ENCODE measurements at regions not wholly inside any gene's neighbourhood (a gene's known extent, or its start where the extent isn't known, plus 50 kb on each side); places are given as distances from the start of the nearest gene placed in this dataset.

DNA sequence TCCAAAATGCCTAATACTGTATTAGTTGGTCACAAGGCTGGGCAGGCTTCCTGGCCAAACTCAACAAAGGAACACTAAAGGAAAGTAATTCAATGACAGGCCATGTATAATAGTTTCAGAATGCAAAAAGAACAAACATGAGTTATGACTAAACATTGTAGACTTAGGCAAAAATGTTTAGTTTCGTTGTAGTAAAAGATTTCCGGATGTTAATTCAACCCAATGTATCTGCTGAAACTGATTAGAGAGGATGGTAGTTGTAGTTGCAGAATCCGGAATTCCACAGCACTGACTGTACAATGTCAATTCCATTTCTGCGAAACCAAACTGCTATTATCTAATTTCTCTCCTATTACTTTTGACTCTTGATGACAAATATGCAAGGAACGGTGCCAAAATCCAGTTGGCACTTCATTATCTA is 117.9 kb upstream of the FST start:
- POLR2A ChIA-PET (ENCODE audit: unreplicated experiment), result no interaction called here
- CTCF ChIA-PET, result no interaction called here
- Histone ChIP-seq H3K4me1 (replicated peaks; ENCODE audit: insufficient read depth) (peaks cover 38% of the 10 kb centered on the region), H3K4me2 (peak overlapping the region; percentile 32), H3K79me2 (ENCODE audit: low read depth) (no peaks in the 10 kb centered on the region), H3K9me2 (ENCODE audit: insufficient read depth) (no peaks in the 10 kb centered on the region), H3K4me3 (no peak overlapping the region), H3K27me3 (ENCODE audit: insufficient read depth, low read depth) (no peaks in the 10 kb centered on the region), H3K9me3 (ENCODE audit: insufficient read depth, low read depth) (no peaks in the 10 kb centered on the region), H2AFZ (no peak overlapping the region), H4K20me1 (ENCODE audit: insufficient read depth) (no peaks in the 10 kb centered on the region), H3K27ac (peak overlapping the region; percentile 97), H3F3A (ENCODE audit: insufficient read depth, low read depth) (peaks cover 33% of the 10 kb centered on the region), H3K36me3 (ENCODE audit: low read depth) (no peaks in the 10 kb centered on the region)
- peak; percentile 45 to 95 for DNase-seq
- no TSS peak for BruUV-seq (replicated peaks)
- TF ChIP-seq, protein P1, sequence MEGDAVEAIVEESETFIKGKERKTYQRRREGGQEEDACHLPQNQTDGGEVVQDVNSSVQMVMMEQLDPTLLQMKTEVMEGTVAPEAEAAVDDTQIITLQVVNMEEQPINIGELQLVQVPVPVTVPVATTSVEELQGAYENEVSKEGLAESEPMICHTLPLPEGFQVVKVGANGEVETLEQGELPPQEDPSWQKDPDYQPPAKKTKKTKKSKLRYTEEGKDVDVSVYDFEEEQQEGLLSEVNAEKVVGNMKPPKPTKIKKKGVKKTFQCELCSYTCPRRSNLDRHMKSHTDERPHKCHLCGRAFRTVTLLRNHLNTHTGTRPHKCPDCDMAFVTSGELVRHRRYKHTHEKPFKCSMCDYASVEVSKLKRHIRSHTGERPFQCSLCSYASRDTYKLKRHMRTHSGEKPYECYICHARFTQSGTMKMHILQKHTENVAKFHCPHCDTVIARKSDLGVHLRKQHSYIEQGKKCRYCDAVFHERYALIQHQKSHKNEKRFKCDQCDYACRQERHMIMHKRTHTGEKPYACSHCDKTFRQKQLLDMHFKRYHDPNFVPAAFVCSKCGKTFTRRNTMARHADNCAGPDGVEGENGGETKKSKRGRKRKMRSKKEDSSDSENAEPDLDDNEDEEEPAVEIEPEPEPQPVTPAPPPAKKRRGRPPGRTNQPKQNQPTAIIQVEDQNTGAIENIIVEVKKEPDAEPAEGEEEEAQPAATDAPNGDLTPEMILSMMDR (conservative IDR thresholded peaks at IDR 0.05), result no peak
- TF ChIP-seq EZH2 (IDR thresholded peaks at IDR 0.05; ENCODE audit: low read depth), result no peak
- intact Hi-C loops (cut with micrococcal nuclease; ENCODE audit: unreplicated experiment), result loop anchor here (2.0 to 5.0 kb wide), 5 partner anchors 38 to 440 kb away; partner anchors contain the start of gene ITGA2

DNA sequence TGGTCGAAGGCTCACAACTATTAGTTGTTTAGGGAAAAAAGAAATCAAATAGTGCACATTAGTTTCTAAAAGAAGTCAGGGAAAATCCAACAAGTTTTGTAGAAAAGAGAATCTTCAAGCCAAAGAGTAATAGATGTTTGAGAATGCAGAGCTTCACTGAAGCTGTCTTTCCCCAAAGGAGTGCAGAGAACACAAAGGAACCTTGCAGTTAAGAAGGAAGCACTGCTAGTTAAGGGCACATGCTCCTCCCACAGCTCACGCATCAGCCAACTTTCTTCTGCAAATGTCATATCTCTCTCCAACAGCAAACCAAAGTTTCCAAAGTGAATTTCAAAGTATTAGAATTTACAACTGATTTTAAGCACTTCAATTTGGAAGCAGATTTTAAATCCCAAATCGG is 116.4 kb upstream of the FST start:
- H2AFZ ChIP-seq, result no peak overlapping the region
- intact Hi-C loops (cut with micrococcal nuclease; ENCODE audit: unreplicated experiment), result loop anchor here (5.0 kb wide), 4 partner anchors 68 to 442 kb away; partner anchors contain the start of gene ITGA2
- H3F3A ChIP-seq (ENCODE audit: insufficient read depth, low read depth), result peaks cover 41% of the 10 kb centered on the region
- no TSS peak for BruUV-seq (replicated peaks)
- no peak for DNase-seq
- ChIA-PET CTCF (no interaction called here), POLR2A (ENCODE audit: unreplicated experiment) (no interaction called here)
- H3K9me3 ChIP-seq (ENCODE audit: insufficient read depth, low read depth), result no peaks in the 10 kb centered on the region
- H3K27me3 ChIP-seq (ENCODE audit: insufficient read depth, low read depth), result no peaks in the 10 kb centered on the region
- no peaks in the 10 kb centered on the region for H3K79me2 ChIP-seq (ENCODE audit: low read depth)
- no peak overlapping the region for H3K4me3 ChIP-seq
- TF ChIP-seq, protein P1 (conservative IDR thresholded peaks at IDR 0.05), result no peak
- no peak for TF ChIP-seq EZH2 (IDR thresholded peaks at IDR 0.05; ENCODE audit: low read depth)
- H4K20me1 ChIP-seq (ENCODE audit: insufficient read depth), result no peaks in the 10 kb centered on the region
- H3K9me2 ChIP-seq (ENCODE audit: insufficient read depth), result no peaks in the 10 kb centered on the region
- H3K36me3 ChIP-seq (ENCODE audit: low read depth), result no peaks in the 10 kb centered on the region
- H3K4me2 ChIP-seq, result no peak overlapping the region
- H3K4me1 ChIP-seq (replicated peaks; ENCODE audit: insufficient read depth), result peaks cover 51% of the 10 kb centered on the region
- H3K27ac ChIP-seq, result peak overlapping the region; percentile 97; the same call in 1 of the 2 replicates

DNA sequence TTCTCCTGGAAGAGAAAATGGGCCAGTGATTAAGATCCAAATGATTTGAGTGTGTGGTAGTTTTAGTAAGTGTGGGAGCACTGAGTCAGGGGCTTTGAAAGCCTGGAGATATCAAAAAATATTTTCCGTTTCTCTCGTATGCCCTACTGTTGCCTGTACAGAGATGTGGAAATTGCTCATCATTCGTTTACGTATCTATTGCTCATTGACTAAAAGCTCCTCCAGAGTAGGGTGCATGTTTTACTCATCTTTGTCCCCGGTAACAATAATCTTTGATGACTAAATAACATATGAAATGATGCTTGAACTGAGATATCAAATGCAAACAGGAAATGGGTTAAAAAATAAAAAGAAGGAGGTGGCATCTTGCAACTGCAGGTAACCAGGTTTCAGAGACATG is 114.2 kb upstream of the FST start:
- Histone ChIP-seq H3K36me3 (ENCODE audit: low read depth) (no peaks in the 10 kb centered on the region), H3K4me1 (replicated peaks; ENCODE audit: insufficient read depth) (peaks cover 43% of the 10 kb centered on the region), H3K79me2 (ENCODE audit: low read depth) (no peaks in the 10 kb centered on the region), H3K27me3 (ENCODE audit: insufficient read depth, low read depth) (no peaks in the 10 kb centered on the region), H4K20me1 (ENCODE audit: insufficient read depth) (no peaks in the 10 kb centered on the region), H3K9me2 (ENCODE audit: insufficient read depth) (no peaks in the 10 kb centered on the region), H3F3A (ENCODE audit: insufficient read depth, low read depth) (peaks cover 31% of the 10 kb centered on the region), H3K4me3 (no peak overlapping the region), H2AFZ (no peak overlapping the region), H3K9me3 (ENCODE audit: insufficient read depth, low read depth) (peaks cover 4% of the 10 kb centered on the region; the same call in 1 of the 2 replicates), H3K4me2 (no peak overlapping the region), H3K27ac (no peak overlapping the region)
- DNase-seq, result no peak
- ChIA-PET POLR2A (ENCODE audit: unreplicated experiment) (no interaction called here), CTCF (interaction anchor here (0.6 kb wide), 1 partner anchor 230 kb away, joined by 3 read pairs; no protein-coding TSS in a partner anchor)
- BruUV-seq (replicated peaks), result no TSS peak
- intact Hi-C loops (cut with micrococcal nuclease; ENCODE audit: unreplicated experiment), result no loop called here
- TF ChIP-seq, protein P1 (conservative IDR thresholded peaks at IDR 0.05), result no peak
- TF ChIP-seq EZH2 (IDR thresholded peaks at IDR 0.05; ENCODE audit: low read depth), result no peak

All from PC-9 (cell line).